Stimulated activated CD8-positive, alpha-beta memory T cell treated with anti-CD3 and anti-CD28 coated beads, Interleukin-7, amount 100 ng/mL, for 48 hours (primary cell): ENCODE measurements at regions not wholly inside any gene's neighbourhood (a gene's known extent, or its start where the extent isn't known, plus 50 kb on each side); places are given as distances from the start of the nearest gene placed in this dataset.

Source experiments
- DNase-seq, 2 donors: peaks; one replicate each; pipeline ENCODE4 v3.0.0-alpha.2; 2020; ENCODE audit warnings: low read depth in 1 of 2; ENCODE audit errors: extremely low read depth in 1 of 2

DNA sequence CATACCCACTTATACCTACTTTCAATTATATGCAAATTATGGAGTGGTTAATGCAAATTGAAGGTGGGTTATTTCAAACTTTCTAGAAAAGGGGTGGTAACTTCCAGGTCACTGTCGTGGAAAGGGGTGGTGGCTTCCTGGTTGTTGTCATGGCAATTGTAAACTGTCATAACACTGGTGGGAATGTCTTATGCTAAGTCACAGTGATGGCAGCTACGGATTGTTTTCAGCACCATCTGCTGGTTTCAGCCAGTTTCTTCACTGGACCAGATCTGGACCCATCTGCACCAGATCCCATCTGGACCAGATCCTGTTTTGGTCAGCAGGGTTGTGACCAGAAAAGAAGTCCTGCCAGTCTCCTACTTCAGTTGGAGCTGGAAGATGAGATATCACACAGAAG, 1469.3 kb downstream of the AACS start:
- DNase-seq = no peak

DNA sequence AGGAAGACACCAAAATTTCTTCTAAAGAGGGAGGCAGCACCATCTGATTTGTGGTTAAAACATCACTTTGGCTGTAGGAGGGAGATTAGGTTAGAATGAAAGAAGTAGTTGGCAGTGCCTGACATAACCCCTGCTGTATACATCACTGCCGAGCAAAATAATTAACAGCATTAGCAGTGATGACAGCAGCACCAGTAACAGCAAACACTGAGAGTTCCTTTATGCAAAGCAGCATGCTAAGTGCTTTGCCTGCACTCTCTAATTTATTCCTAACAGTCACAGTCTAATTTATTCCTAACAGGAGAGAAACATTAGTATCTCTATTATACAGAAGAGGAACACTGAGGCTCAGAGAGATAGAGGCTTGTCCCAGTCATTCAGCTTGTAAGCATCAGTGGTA, 1469.7 kb downstream of the AACS start:
- DNase-seq = no peak

DNA sequence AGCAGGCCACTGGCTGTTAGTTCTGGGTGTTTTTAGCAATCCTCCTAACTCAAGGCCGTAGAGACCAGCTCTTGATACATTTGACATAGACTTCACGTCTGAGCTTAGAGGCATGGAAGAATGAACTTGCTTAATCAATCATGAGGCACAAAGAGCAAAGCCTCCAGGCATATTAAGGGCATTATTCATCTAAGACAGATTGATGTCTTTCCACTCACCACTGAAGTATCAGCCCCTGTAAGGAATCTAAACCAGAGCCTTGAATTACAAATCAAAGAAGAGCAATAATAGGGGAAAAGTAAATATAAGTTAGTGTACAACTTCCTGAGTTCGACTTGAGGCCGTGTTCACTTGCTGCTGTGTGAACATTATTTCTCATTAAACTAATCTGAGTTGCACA, 1470.7 kb downstream of the AACS start:
- no peak for DNase-seq

DNA sequence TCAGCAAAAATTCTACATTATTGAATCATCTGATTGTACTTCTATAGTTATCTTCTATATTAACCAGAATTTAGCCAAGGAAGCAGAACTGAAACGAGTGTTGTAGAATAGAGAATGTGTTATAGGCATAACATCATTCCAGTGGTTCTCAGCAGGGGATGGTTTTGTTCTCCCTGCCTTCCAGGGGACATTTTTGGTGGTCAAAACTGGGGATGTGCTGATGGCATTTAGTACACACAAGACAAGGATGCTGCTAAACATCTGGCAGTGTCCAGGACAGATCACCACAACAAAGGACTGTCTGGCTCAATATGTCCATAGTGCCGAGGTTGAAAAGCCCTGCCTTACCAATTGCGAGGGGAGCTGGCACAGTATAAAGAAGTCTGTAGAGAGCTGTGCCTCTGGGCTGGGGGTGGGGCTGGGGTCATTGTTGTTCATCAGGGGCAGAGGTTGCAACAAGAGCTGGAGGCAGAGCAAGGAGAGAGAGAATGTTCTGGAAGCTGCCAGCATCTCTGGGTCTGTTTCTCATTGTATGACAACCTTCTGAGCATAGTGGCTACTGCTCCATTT, 1472.8 kb downstream of the AACS start:
- no peak for DNase-seq

DNA sequence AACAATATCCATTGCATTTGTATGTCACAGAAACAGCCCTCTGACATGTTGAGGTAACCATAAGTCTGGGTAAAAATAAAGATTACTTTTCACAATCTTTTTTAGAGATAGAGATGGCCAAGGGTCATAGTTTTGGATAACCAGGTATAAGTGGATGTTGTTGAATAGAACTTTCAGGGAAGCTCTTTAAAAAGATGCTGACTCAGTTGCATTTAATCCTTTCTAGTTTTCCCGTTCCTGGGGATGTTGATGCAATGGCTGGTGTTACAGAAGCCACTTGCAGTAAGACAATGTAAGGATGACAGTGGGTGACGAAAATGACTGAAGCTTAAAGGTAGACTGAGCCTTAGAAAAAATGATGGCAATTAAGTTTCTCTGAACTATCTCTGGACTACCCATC, 1473.7 kb downstream of the AACS start:
- no peak for DNase-seq

DNA sequence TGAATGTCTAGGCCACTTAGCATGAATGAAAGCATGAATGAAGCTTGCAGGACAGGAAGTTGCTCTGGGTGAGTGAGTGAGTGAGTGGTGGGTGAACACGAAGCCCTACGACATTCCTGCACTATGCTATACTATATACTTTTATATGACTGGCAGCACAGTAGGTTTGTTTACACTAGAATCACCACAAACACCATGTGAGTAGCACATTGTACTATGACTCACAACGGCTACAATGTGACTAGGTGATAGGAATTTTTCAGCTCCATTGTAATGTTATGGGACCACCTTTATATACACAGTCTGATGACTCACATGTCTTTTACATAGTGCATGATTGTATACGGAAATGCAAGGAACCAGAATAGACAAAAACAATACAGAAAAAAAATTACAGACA, 1480.2 kb downstream of the AACS start:
- DNase-seq = no peak

DNA sequence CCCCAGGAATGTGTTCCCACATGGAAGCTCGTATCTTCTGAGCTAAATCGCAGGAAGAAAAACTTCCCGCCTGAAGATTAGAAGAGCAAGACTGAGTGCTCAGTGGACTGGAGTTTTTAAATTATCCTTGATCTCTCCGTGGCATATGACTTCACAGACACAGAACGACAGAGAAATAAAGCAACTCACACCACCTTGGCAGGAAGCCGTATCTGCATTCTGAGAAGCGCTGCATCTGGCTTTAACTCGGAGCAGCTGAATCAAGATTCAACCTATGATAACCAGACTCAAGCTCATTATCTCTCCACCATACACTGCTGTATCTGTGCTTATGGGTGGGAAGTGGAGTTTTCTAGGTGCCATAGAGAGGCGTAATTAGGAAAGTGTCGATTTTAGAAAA, 1482.7 kb downstream of the AACS start:
- no peak for DNase-seq

DNA sequence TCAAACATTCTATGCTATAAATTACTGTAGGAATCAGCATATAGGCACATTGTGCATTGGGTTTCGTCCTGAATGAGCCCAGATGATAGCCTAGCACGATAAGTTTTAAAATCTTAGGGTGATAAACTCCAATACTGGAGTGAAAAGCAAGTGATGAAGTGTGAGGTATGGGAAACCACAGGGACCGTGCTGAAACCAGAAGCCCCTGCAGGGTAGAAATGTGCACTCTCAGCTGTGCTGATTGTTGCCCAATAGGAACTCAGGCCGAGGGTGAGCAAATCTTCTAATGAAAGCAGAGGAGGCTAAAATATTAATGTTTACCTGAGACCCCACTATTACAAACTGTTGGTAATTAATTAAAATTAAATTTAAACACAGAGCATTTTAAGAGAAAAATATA, 1486.6 kb downstream of the AACS start:
- no peak for DNase-seq

DNA sequence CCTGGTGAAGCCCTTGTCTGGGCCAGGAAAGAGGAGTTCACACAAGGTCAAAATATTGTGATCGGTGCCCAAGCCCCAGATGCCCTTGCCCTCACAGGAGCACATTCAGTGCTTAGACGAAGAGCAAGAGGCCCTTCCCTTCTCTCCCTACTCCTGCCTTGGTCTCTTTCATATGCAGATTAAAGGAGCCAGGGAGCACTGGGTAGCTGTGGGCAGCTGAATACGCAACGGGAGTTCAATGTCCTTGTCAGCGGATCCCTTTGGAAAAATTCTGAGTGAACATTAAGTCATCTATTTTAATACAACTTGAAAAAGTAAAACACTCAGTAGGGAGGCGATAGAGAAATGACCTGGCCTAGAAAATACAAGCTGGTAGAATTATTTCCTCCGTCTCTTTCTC, 1489.4 kb downstream of the AACS start:
- no peak for DNase-seq

DNA sequence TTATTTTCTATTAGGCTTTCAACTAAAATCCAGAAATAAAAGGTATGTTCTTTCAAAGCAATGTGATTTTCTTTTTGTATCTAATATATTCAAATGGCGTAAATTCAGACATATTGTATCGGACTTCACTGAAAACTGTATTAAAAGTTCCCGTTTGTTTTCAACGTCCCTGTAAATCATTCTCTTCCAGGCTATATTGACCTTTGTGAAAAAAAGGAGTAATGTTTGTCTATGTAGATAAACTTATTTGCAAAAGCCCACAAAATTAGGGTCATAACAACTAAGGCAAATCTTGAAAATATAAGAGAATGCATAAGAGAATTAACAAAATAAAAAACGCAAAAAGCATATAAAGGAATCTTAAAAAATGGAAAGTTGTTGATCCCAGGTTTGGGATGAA, 1492.4 kb downstream of the AACS start:
- no peak for DNase-seq

DNA sequence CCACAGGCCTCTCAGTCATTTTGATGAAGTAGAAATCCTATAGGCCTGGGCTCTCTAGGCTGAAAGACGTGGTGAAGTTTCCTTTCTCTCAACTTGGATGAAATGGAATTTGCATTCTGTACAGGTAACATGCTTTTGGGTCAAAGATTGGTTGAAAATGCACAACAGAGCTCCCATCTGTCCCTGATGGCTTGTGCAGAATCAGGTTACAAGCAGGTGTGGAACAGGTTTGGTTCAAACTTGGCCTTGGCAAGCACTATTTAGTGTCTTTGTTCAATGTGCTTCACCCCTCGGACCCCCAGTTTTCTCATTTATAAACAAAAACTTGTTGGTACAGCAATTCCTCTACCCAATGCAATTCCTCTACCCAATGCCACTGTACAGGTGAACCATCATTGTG, 1493.0 kb downstream of the AACS start:
- no peak for DNase-seq

DNA sequence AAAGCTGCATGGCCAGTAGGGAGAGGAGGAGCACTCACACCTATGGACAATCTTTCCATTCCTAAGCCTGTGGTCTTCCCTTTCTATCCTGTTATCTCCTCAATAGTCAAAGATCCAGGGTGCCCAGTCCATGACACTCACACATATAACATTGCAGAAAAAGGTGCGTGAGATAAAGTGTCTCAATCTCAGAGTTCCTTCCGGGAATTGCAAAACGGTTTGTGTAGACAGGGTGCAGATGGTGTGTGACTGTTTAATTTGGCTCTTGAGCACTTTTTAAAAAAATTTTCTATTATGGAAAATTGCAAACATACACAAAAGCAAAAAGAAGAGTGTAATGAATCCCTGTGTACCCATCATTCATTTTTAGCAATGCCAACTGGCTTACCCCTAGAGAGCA, 1493.6 kb downstream of the AACS start:
- no peak for DNase-seq

DNA sequence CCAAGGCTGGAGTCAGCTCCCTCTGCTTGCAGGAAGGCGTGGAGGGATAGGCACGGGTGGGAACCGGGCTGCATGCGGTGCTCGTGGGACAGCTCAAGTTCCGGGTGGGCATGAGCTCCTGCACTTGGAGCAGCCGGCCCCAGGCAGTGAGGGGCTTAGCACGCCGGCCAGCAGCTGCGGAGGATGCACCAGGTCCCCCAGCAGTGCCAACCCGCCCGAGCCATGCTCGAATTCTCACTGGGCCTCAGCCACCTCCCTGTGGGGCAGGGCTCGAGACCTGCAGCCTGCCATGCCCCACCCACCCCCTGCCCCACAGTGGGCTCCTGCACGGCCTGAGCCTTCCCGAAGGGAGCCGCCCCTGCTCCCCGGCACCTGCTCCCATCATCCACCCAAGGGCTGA, 1501.8 kb downstream of the AACS start:
- DNase-seq = no peak

DNA sequence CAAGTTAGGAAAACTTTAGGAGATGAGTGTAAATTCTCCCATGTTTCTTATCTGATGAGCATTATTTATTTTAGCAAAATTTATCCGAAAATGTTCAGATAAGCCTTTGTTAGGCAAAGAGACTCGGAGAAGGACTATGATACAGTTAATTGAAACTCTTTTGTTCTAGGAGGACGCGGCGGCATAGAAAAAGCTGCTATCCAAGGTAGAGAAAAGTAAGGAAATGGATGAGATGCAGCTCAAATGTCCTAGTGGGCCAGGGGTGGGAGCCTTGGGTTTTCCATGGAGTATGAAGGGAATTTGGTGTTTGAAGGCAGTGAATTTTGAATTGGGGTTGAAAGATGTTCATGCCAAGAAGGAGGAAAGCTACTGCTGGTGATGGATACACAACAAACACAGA, 1504.5 kb downstream of the AACS start:
- DNase-seq = no peak

DNA sequence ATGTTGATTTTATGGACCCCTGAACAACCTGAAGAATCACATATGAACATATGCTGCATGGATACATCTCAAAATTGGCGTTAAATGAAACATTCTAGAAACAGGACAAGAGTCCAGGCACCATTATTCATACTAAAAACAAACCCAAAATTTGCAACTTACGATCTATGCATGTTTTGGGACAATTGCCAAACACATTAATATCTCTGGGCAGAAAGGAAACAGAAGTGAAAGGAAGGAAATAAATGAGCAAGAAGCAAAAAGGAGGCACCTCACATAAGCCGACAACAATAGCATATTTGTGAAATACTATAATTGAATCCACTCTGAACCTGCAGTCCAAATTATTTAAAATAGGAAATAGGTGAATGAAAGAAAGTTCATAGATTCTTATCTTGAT, 1505.3 kb downstream of the AACS start:
- DNase-seq = no peak

DNA sequence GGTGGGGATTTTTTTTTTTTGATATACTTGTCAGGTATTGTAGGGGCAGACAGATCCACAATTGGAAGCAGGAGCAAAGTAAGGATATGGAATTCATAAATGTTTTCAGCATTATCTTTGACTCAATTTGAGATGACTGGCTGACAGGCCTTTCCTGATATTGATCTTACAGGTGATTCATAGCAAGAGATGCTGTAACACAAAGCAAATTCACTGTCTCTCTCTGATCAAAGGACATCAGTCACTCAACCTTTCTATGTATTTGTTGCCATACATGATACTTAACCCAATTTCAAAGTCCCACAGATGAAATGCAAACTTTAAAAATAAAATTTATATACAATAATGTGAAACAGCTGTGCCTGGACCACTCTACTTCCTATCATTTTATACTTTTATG, 1506.9 kb downstream of the AACS start:
- DNase-seq = no peak

DNA sequence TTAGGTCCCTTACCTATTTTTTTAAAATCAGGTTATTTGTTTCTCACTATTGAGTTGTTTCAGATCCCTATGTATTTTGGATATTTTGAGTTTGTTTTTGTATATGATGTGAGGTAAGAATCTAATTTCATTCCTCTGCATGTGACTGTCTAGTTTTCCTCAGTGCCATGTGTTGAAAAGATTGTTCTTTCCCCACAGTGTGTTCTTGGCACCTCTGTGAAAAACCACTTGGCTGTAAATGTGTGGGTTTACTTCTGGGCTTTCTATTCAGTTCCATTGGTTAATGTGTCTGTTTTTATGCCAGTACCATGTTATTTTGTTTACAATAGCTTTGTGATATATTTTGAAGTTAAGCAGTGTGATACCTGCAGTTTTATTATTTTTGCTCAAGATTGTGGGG, 1516.4 kb downstream of the AACS start:
- no peak for DNase-seq

DNA sequence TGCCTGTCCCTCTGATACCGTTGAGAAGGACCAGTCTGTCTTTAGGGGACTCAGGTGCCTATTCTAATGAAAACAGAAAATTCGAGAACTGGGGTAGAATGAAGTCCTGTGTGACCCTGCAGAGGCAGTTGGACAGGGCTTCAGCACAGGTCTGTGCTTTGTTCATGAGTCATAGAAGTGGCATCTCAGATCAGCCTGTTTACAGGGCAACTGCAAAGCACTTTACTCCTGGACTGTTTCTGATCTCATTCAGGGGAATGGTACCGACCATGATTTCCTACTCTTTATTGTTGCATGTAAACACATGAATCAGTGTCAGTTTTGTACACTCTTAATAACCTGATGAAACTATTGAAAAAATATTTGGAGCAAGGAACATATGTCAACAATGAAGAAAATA, 1517.0 kb downstream of the AACS start:
- DNase-seq = no peak

DNA sequence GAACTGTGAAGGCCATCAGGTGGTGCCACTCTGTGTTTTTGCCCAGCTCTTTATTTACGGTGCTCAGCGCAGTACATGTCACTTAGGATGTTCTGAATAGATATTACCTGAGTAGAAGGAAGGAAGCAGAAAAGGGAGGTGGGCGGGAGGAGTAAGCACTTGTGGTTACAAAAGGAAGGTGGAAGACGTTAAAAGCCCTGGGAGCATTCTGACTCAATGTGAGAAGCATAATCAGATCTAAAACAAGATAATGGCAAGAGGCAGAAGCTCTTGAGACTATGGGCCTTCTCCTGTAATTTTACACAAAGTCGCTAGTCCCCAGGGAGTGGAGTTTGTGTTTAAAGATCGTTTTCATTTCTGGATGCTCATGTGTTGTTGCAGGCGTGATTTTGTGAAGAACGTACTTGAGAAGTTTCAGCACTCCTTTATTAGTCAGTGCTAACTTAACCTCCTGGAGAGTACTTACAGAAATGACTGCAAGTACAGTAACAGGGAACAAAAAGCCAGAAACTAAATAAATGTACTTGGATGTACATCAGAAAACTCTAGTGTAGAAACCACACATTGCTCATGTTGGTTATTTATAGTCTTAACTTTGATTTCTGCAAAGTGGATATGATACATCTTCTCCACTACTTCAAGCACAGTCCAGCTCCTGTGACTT, 1523.5 kb downstream of the AACS start:
- peak in 1 of 2 donors; percentile 5 for DNase-seq

DNA sequence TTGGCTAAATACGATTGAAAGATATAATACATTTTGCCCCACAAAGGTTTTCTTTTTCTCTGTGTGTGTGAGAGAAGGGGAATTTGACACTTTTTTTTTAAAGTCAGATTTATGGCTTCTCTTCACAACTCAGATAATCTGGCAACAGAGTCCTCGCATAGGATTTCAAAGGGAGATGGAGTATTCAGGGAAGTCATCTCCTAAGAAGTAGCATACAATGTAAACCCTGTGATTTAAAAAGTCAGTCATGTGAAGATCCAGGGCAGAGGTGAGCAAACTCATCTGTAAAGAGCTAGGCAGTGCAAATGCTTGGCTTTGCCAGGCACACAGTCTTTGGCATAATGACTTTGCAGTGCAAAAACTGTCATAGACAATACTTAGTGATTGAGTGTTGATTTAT, 1526.3 kb downstream of the AACS start:
- no peak for DNase-seq

DNA sequence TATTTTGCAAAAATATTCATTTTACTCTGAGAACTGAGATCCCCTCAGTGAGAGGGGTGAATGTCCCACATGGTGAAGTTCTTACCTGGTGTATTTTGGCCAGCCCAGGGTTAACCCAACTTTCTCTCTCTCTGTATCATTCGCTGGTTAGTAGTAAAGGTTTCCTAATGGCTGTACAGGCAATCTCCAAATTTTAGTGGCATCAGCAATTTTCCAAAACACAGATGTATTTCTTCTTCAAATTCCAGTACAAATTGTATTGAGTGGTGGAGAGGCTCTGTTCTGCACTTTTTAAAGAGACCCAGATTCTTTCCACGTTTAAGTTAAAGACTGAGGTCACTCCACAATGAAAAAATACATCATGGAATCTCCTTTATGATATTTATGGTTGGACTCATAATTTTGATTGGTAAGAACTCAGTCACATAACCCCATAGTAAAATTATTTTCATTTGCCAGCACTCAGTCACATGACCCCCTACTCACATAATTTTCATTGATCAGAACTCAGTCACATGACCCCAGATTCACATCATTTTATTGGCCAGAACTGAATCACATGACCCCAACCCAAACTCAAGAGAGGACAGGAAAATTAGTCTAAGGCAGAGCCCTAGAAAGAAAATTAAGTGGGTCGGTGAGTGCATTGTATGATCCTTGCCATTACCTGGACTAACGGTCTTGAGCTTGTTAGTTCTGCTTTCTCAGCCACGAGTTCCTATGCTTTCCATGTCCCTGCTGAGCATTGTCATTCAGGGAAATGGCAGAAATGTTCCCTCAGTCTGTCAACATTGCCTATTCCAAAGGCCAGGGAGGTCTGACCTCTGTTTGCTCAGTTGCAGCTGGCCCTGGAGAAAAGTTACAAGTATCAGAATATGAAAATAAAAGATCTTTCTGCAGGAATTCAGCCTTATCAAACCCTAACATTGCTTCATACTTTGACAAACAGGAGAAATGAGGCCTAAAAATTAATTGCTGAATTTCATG, 1536.2 kb downstream of the AACS start:
- no peak for DNase-seq

DNA sequence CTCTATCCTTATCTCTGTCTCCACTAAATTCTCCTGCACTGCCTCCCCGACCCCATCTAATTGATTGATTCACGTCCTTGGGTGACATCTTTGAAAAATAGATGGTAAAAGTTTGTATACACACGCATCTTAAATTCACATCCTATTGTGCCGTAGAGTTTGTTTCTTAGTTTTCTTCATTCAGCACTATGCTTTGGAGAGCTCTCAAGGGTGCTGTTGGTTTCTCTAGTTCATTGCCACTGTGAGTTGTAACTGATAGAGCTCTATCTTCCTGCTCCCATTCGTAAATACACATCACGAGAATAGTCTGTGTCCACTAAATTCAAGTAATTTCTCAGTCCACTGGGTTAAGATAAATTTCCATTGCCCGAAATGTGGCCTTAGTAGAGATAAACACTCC, 1537.4 kb downstream of the AACS start:
- no peak for DNase-seq
